IPS DF 4.7 (cell line): ENCODE measurements at regions not wholly inside any gene's neighbourhood (a gene's known extent, or its start where the extent isn't known, plus 50 kb on each side); places are given as distances from the start of the nearest gene placed in this dataset.

Experiments used
- DNase-seq: peaks from one replicate; pipeline ENCODE4 v3.0.0-alpha.2; 2013; ENCODE audit warnings: low spot score; ENCODE audit errors: extremely low read depth

- no peak for DNase-seq
Measured at GRCh38 chr1:30638811-30639210, 84.6 kb downstream of the MATN1 start.

GRCh38 chr1:30638086-30638485, 85.3 kb downstream of the MATN1 start:
- no peak for DNase-seq

- no peak for DNase-seq
Measured at GRCh38 chr1:30637183-30637980, 86.0 kb downstream of the MATN1 start.

GRCh38 chr1:30636621-30637020, 86.8 kb downstream of the MATN1 start:
- no peak for DNase-seq

GRCh38 chr1:30635391-30635975, 87.9 kb downstream of the MATN1 start:
- DNase-seq: no peak

- no peak for DNase-seq
Measured at GRCh38 chr1:30634507-30634906, 88.9 kb downstream of the MATN1 start.

GRCh38 chr1:30633294-30633693, 90.1 kb downstream of the MATN1 start:
- DNase-seq: no peak

GRCh38 chr1:30632481-30632880, 90.9 kb downstream of the MATN1 start:
- DNase-seq: no peak

- no peak for DNase-seq
Measured at GRCh38 chr1:30631700-30632099, 91.7 kb downstream of the MATN1 start.

GRCh38 chr1:30629501-30629900, 93.9 kb downstream of the MATN1 start:
- DNase-seq: no peak

GRCh38 chr1:30627994-30628393, 95.4 kb downstream of the MATN1 start:
- no peak for DNase-seq

GRCh38 chr1:30627206-30627605, 96.2 kb downstream of the MATN1 start:
- DNase-seq: no peak

- DNase-seq: no peak
Measured at GRCh38 chr1:30623431-30623830, 100.0 kb downstream of the MATN1 start.

GRCh38 chr1:30619619-30620018, 103.8 kb downstream of the MATN1 start:
- DNase-seq: no peak

- DNase-seq: no peak
Measured at GRCh38 chr1:30618335-30618747, 105.0 kb downstream of the MATN1 start.

- DNase-seq: no peak
Measured at GRCh38 chr1:30616759-30617158, 106.6 kb downstream of the MATN1 start.

GRCh38 chr1:30615816-30616590, 107.4 kb downstream of the MATN1 start:
- DNase-seq: no peak

- no peak for DNase-seq
Measured at GRCh38 chr1:30615076-30615795, 108.1 kb downstream of the MATN1 start.

GRCh38 chr1:30613188-30613587, 110.2 kb downstream of the MATN1 start:
- DNase-seq: no peak

- no peak for DNase-seq
Measured at GRCh38 chr1:30612536-30613065, 110.8 kb downstream of the MATN1 start.

GRCh38 chr1:30611741-30612309, 111.6 kb downstream of the MATN1 start:
- DNase-seq: no peak
